ENCODE measurements at regions not wholly inside any gene's neighbourhood (a gene's known extent, or its start where the extent isn't known, plus 50 kb on each side); places are given as distances from the start of the nearest gene placed in this dataset.

- no peak for DNase-seq
Measured at GRCh38 chr18:51580580-51580979, 383.1 kb upstream of the MEX3C start.

GRCh38 chr18:51582551-51582950 lies 385.1 kb upstream of the MEX3C start:
- no peak for DNase-seq

- no peak for DNase-seq
Measured at GRCh38 chr18:51588616-51589015, 391.1 kb upstream of the MEX3C start.

GRCh38 chr18:51593931-51594330 lies 396.4 kb upstream of the MEX3C start:
- no peak for DNase-seq

GRCh38 chr18:51603111-51603510 lies 405.6 kb upstream of the MEX3C start:
- DNase-seq, result no peak

GRCh38 chr18:51603551-51603950 lies 406.1 kb upstream of the MEX3C start:
- DNase-seq, result no peak

GRCh38 chr18:51610481-51610880 lies 413.0 kb upstream of the MEX3C start:
- no peak for DNase-seq

- no peak for DNase-seq
Measured at GRCh38 chr18:51611326-51611725, 413.8 kb upstream of the MEX3C start.

GRCh38 chr18:51614033-51614432 lies 416.6 kb upstream of the MEX3C start:
- no peak for DNase-seq

- DNase-seq, result peak in 1 of 2 donors; percentile 12
Measured at GRCh38 chr18:51614967-51615571, 417.6 kb upstream of the MEX3C start.

GRCh38 chr18:51617167-51617566 lies 419.7 kb upstream of the MEX3C start:
- no peak for DNase-seq

GRCh38 chr18:51617572-51618260 lies 420.2 kb upstream of the MEX3C start:
- DNase-seq, result no peak

- no peak for DNase-seq
Measured at GRCh38 chr18:51619283-51619682, 421.8 kb upstream of the MEX3C start.

- DNase-seq, result peak; percentile 31 to 48
Measured at GRCh38 chr18:51621113-51621863, 423.8 kb upstream of the MEX3C start.

GRCh38 chr18:51621864-51622160 lies 424.3 kb upstream of the MEX3C start:
- no peak for DNase-seq

GRCh38 chr18:51622702-51623101 lies 425.2 kb upstream of the MEX3C start:
- DNase-seq, result no peak

GRCh38 chr18:51623653-51624052 lies 426.2 kb upstream of the MEX3C start:
- no peak for DNase-seq

GRCh38 chr18:51630706-51631105 lies 433.2 kb upstream of the MEX3C start:
- DNase-seq, result no peak

GRCh38 chr18:51637881-51638280 lies 440.4 kb upstream of the MEX3C start:
- no peak for DNase-seq

- no peak for DNase-seq
Measured at GRCh38 chr18:51639541-51639940, 442.1 kb upstream of the MEX3C start.

- no peak for DNase-seq
Measured at GRCh38 chr18:51643483-51643882, 446.0 kb upstream of the MEX3C start.

- no peak for DNase-seq
Measured at GRCh38 chr18:51645607-51646006, 448.1 kb upstream of the MEX3C start.

- no peak for DNase-seq
Measured at GRCh38 chr18:51647346-51647745, 449.9 kb upstream of the MEX3C start.

Data from right lung (tissue), 2 donors.